DOHH2 (cell line): ENCODE measurements at regions not wholly inside any gene's neighbourhood (a gene's known extent, or its start where the extent isn't known, plus 50 kb on each side); places are given as distances from the start of the nearest gene placed in this dataset.

Experiments
- H3F3A ChIP-seq: fragments of 200-600 bp; sonication (generic), shearing (Covaris generic); 2 replicates; pipeline ENCODE4 v1.6.0; 2016; ENCODE audit warnings: antibody characterized with exemption, mild to moderate bottlenecking; ENCODE audit not compliant: control insufficient read depth, insufficient read depth
- H3K27ac ChIP-seq: fragments of 200-600 bp; sonication (generic); 2 replicates; pipeline ENCODE4 v1.5.1; 2014; ENCODE audit warnings: low read depth, mild to moderate bottlenecking, low read length, moderate library complexity
- H3K27me3 ChIP-seq: fragments of 200-600 bp; sonication (generic); 2 replicates; pipeline ENCODE4 v1.6.1; 2014; ENCODE audit warnings: mild to moderate bottlenecking, low read length, mixed read lengths; ENCODE audit not compliant: control insufficient read depth
- H3K36me3 ChIP-seq: fragments of 200-600 bp; sonication (generic); 2 replicates; pipeline ENCODE4 v1.6.1; 2014; ENCODE audit warnings: mild to moderate bottlenecking, low read length, moderate library complexity, mixed read lengths; ENCODE audit not compliant: control insufficient read depth
- H3K4me1 ChIP-seq: fragments of 200-600 bp; sonication (generic); 2 replicates; pipeline ENCODE4 v1.6.1; 2014; ENCODE audit warnings: mild to moderate bottlenecking, low read length, mixed read lengths; ENCODE audit not compliant: control insufficient read depth
- H3K4me2 ChIP-seq: fragments of 200-600 bp; sonication (generic); 2 replicates; pipeline ENCODE4 v1.6.0; 2014; ENCODE audit warnings: mild to moderate bottlenecking, low read length, moderate library complexity
- H3K4me3 ChIP-seq: fragments of 200-600 bp; sonication (generic); 2 replicates; pipeline ENCODE4 v1.5.1; 2014; ENCODE audit warnings: mild to moderate bottlenecking, low read length, mixed read lengths
- H3K79me2 ChIP-seq: fragments of 200-600 bp; sonication (generic); 2 replicates; pipeline ENCODE4 v1.6.1; 2014; ENCODE audit warnings: mild to moderate bottlenecking, low read length, mixed read lengths; ENCODE audit not compliant: control insufficient read depth
- H3K9me2 ChIP-seq: fragments of 200-600 bp; sonication (generic); replicated peaks from 2 replicates; pipeline ENCODE4 v1.6.1; 2014; ENCODE audit warnings: mild to moderate bottlenecking, low read length, mixed read lengths; ENCODE audit not compliant: control insufficient read depth
- H3K9me3 ChIP-seq: fragments of 200-600 bp; sonication (generic); 2 replicates; pipeline ENCODE4 v1.6.1; 2014; ENCODE audit warnings: antibody characterized with exemption, low read length, mixed read lengths; ENCODE audit not compliant: control insufficient read depth, insufficient read depth
- H4K20me1 ChIP-seq: fragments of 200-600 bp; sonication (generic); 2 replicates; pipeline ENCODE4 v1.6.0; 2014; ENCODE audit warnings: low read depth, mild to moderate bottlenecking, antibody characterized with exemption, low read length, moderate library complexity; ENCODE audit not compliant: control insufficient read depth, insufficient read depth
- CTCF ChIP-seq: fragments of 200-600 bp; sonication (generic); IDR thresholded peaks from one replicate; pipeline ENCODE4 v1.5.1; 2014; ENCODE audit warnings: antibody characterized with exemption, mild to moderate bottlenecking, low read depth, low read length; ENCODE audit not compliant: poor library complexity, severe bottlenecking
- EZH2phosphoT487 ChIP-seq: fragments of 200-600 bp; sonication (generic); IDR thresholded peaks from 2 replicates; pipeline ENCODE4 v1.6.1; 2017; ENCODE audit warnings: borderline replicate concordance, mild to moderate bottlenecking, antibody characterized with exemption, low read length, moderate library complexity, mixed read lengths

GRCh38 chr9:109845226-109845625 lies 65.2 kb downstream of the PALM2AKAP2 start:
- H3K36me3 ChIP-seq: no peaks in the 10 kb centered on the region
- H3K27me3 ChIP-seq: no peaks in the 10 kb centered on the region; the same call in 1 of the 2 replicates
- no peak overlapping the region for H3K4me3 ChIP-seq
- no peak overlapping the region for H3K4me2 ChIP-seq
- no peaks in the 10 kb centered on the region for H3K9me2 ChIP-seq
- no peaks in the 10 kb centered on the region for H3K4me1 ChIP-seq
- H3K9me3 ChIP-seq: no peaks in the 10 kb centered on the region
- no peaks in the 10 kb centered on the region for H4K20me1 ChIP-seq
- TF ChIP-seq CTCF (no peak), EZH2phosphoT487 (no peak)
- H3F3A ChIP-seq: no peaks in the 10 kb centered on the region
- no peak overlapping the region for H3K27ac ChIP-seq
- no peaks in the 10 kb centered on the region for H3K79me2 ChIP-seq

- no peaks in the 10 kb centered on the region for H3K4me1 ChIP-seq
- no peak overlapping the region for H3K4me3 ChIP-seq
- H3K9me2 ChIP-seq: no peaks in the 10 kb centered on the region
- H3K9me3 ChIP-seq: no peaks in the 10 kb centered on the region
- no peak for TF ChIP-seq CTCF
- no peak for TF ChIP-seq EZH2phosphoT487
- H3F3A ChIP-seq: no peaks in the 10 kb centered on the region
- no peaks in the 10 kb centered on the region for H4K20me1 ChIP-seq
- H3K27me3 ChIP-seq: no peaks in the 10 kb centered on the region; the same call in 1 of the 2 replicates
- no peak overlapping the region for H3K27ac ChIP-seq
- H3K36me3 ChIP-seq: no peaks in the 10 kb centered on the region
- no peak overlapping the region for H3K4me2 ChIP-seq
- no peaks in the 10 kb centered on the region for H3K79me2 ChIP-seq
These were observed 66.8 kb downstream of the PALM2AKAP2 start for GRCh38 chr9:109846776-109847175.

- Histone ChIP-seq H4K20me1 (no peaks in the 10 kb centered on the region), H3K36me3 (no peaks in the 10 kb centered on the region), H3K4me3 (no peak overlapping the region), H3K4me1 (no peaks in the 10 kb centered on the region), H3K27me3 (no peaks in the 10 kb centered on the region), H3K79me2 (no peaks in the 10 kb centered on the region), H3K4me2 (no peak overlapping the region), H3F3A (no peaks in the 10 kb centered on the region), H3K9me2 (no peaks in the 10 kb centered on the region), H3K27ac (no peak overlapping the region), H3K9me3 (no peaks in the 10 kb centered on the region)
- TF ChIP-seq EZH2phosphoT487 (no peak), CTCF (no peak)
These were observed 72.6 kb downstream of the PALM2AKAP2 start for GRCh38 chr9:109852556-109852955.
